SU-DHL-6 (cell line): ENCODE measurements at regions not wholly inside any gene's neighbourhood (a gene's known extent, or its start where the extent isn't known, plus 50 kb on each side); places are given as distances from the start of the nearest gene placed in this dataset.

Experiments
- H2AFZ ChIP-seq: fragments of 200-600 bp; sonication (generic); 2 replicates; pipeline ENCODE4 v1.6.1; 2014; ENCODE audit warnings: low read depth, mild to moderate bottlenecking, moderate library complexity, mixed read lengths, antibody characterized with exemption, low read length; ENCODE audit not compliant: severe bottlenecking
- H3F3A ChIP-seq: fragments of 200-600 bp; shearing (Covaris generic); 2 replicates; pipeline ENCODE4 v1.6.0; 2016; ENCODE audit warnings: antibody characterized with exemption, mild to moderate bottlenecking; ENCODE audit not compliant: insufficient read depth
- H3K27ac ChIP-seq: fragments of 200-600 bp; sonication (generic); 2 replicates; pipeline ENCODE4 v1.5.1; 2016; ENCODE audit warnings: low read depth, mild to moderate bottlenecking, low read length, moderate library complexity, mixed read lengths
- H3K27me3 ChIP-seq: fragments of 200-600 bp; sonication (generic), shearing (Covaris generic); 2 replicates; pipeline ENCODE4 v1.6.0; 2014; ENCODE audit warnings: mild to moderate bottlenecking, low read length
- H3K36me3 ChIP-seq: fragments of 200-600 bp; sonication (generic); 2 replicates; pipeline ENCODE4 v1.6.1; 2014; ENCODE audit warnings: mild to moderate bottlenecking, low read length, mixed read lengths
- H3K4me2 ChIP-seq: fragments of 300-600, 200-600 bp; shearing (Covaris generic), sonication (generic); 2 replicates; pipeline ENCODE4 v1.6.0; 2014; ENCODE audit warnings: low read length, low read depth, mild to moderate bottlenecking; ENCODE audit not compliant: poor library complexity, severe bottlenecking
- H3K4me3 ChIP-seq: fragments of 200-600 bp; sonication (generic); 2 replicates; pipeline ENCODE4 v1.5.1; 2014; ENCODE audit warnings: antibody characterized with exemption, low read length, mild to moderate bottlenecking, mixed read lengths; ENCODE audit not compliant: insufficient read depth, poor library complexity, severe bottlenecking
- H3K79me2 ChIP-seq: fragments of 200-600 bp; sonication (generic); 2 replicates; pipeline ENCODE4 v1.6.1; 2014; ENCODE audit warnings: mild to moderate bottlenecking, low read length, moderate library complexity; ENCODE audit not compliant: insufficient read depth
- H3K9ac ChIP-seq: fragments of 200-600 bp; sonication (generic); 2 replicates; pipeline ENCODE4 v1.7.0; 2014; ENCODE audit warnings: mild to moderate bottlenecking, low read length
- H3K9me2 ChIP-seq: fragments of 200-600 bp; sonication (generic); replicated peaks from 2 replicates; pipeline ENCODE4 v1.6.1; 2014; ENCODE audit warnings: low read length; ENCODE audit not compliant: insufficient read depth
- H3K9me3 ChIP-seq: fragments of 200-600 bp; sonication (generic); 2 replicates; pipeline ENCODE4 v1.6.1; 2014; ENCODE audit warnings: low read length, mixed read lengths; ENCODE audit not compliant: insufficient read depth
- H4K20me1 ChIP-seq: fragments of 200-600 bp; sonication (generic); 2 replicates; pipeline ENCODE4 v1.6.1; 2014; ENCODE audit warnings: low read depth, mild to moderate bottlenecking, antibody characterized with exemption, low read length, moderate library complexity, mixed read lengths
- EZH2phosphoT487 ChIP-seq: fragments of 200-600 bp; sonication (generic), shearing (Covaris generic); conservative IDR thresholded peaks from 2 replicates; pipeline ENCODE4 v1.6.1; 2018; ENCODE audit warnings: mild to moderate bottlenecking, antibody characterized with exemption, low read length, moderate library complexity, mixed read lengths
- TF ChIP-seq, protein P1 (sequence below): fragments of 200-600 bp; sonication (generic); IDR thresholded peaks from one replicate; pipeline ENCODE4 v1.5.1; 2017; ENCODE audit warnings: antibody characterized with exemption, mild to moderate bottlenecking, low read length, moderate library complexity; ENCODE audit not compliant: insufficient read depth, poor library complexity, severe bottlenecking

DNA sequence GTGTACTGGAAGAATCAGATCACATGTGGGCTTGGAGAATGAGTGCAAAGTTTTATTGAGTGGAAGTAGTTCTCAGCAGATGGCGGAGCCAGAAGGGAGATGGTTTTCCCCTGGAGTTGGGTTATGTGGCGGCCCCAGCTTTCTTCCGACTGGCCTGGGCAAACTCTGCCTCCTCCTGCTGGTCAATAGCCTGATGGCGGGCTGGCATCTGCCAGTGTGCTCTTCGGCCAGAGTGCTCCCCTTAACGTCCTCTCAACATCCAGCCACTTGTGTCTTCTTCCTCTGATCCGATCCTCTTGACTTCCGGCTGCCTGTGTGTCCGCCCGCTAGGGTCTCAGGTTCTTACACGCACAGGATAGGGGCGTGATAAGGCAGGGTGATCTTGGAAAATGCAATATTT is 741.3 kb downstream of the RNF144A start:
- H3K4me3 ChIP-seq = no peak overlapping the region
- TF ChIP-seq EZH2phosphoT487 = no peak
- TF ChIP-seq, protein P1, sequence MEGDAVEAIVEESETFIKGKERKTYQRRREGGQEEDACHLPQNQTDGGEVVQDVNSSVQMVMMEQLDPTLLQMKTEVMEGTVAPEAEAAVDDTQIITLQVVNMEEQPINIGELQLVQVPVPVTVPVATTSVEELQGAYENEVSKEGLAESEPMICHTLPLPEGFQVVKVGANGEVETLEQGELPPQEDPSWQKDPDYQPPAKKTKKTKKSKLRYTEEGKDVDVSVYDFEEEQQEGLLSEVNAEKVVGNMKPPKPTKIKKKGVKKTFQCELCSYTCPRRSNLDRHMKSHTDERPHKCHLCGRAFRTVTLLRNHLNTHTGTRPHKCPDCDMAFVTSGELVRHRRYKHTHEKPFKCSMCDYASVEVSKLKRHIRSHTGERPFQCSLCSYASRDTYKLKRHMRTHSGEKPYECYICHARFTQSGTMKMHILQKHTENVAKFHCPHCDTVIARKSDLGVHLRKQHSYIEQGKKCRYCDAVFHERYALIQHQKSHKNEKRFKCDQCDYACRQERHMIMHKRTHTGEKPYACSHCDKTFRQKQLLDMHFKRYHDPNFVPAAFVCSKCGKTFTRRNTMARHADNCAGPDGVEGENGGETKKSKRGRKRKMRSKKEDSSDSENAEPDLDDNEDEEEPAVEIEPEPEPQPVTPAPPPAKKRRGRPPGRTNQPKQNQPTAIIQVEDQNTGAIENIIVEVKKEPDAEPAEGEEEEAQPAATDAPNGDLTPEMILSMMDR = no peak
- no peak overlapping the region for H3K27ac ChIP-seq
- no peak overlapping the region for H3K9ac ChIP-seq
- no peaks in the 10 kb centered on the region for H3K27me3 ChIP-seq
- H3K9me3 ChIP-seq = 0 out of 2 replicates have a peak, but pooled peaks cover 3% of the 10 kb centered on the region
- H3F3A ChIP-seq = no peaks in the 10 kb centered on the region
- H2AFZ ChIP-seq = no peak overlapping the region
- H3K36me3 ChIP-seq = no peaks in the 10 kb centered on the region
- no peaks in the 10 kb centered on the region for H3K9me2 ChIP-seq
- no peak overlapping the region for H3K4me2 ChIP-seq
- no peaks in the 10 kb centered on the region for H4K20me1 ChIP-seq
- H3K79me2 ChIP-seq = no peaks in the 10 kb centered on the region

DNA sequence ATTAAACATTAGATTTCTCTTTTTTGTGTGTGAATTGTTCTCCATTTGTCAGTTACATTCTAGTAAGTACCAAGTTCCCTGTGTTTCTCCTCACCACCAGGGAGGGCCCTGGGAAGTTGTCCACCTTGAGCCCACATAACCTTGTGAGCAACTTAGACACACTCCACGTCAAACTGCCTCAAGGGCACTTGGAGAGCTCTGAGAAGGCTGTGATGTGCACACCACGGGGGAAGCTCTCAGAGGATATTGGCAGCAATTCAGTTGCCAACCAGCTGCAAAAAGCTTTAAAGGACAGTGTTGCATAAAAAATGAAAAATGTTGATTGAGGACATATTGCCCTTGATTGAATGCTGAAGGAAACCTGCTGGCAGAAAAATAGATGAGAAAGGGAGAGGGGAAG is 743.6 kb downstream of the RNF144A start:
- H3K27ac ChIP-seq = no peak overlapping the region
- H3K36me3 ChIP-seq = no peaks in the 10 kb centered on the region
- no peaks in the 10 kb centered on the region for H3K27me3 ChIP-seq
- H4K20me1 ChIP-seq = no peaks in the 10 kb centered on the region
- no peak overlapping the region for H3K4me3 ChIP-seq
- H3K79me2 ChIP-seq = no peaks in the 10 kb centered on the region
- H2AFZ ChIP-seq = no peak overlapping the region
- no peak for TF ChIP-seq EZH2phosphoT487
- TF ChIP-seq, protein P1 = no peak
- H3K9ac ChIP-seq = no peak overlapping the region
- no peaks in the 10 kb centered on the region for H3K9me2 ChIP-seq
- no peak overlapping the region for H3K4me2 ChIP-seq
- no peaks in the 10 kb centered on the region for H3K9me3 ChIP-seq
- no peaks in the 10 kb centered on the region for H3F3A ChIP-seq

DNA sequence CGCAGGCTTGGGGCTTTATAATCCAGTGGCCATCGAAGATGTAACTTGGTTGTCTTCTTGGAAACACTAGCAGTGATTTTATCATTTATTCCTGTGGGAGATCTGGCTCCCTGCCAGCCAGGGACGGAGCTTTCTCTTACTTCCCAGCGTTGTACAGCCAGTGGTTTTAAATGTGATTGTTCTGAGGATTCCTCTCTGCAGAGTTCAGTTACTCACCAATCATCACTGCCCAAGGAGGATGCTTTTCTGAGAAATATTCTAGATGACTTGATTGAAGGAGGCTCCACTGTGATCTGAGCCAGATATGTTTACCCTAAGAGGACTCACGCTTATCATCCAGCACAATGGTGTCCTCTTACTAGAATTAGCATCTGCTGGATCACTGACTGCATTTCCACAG is 744.3 kb downstream of the RNF144A start:
- H3K27me3 ChIP-seq = no peaks in the 10 kb centered on the region
- no peaks in the 10 kb centered on the region for H3F3A ChIP-seq
- H3K4me2 ChIP-seq = no peak overlapping the region
- H4K20me1 ChIP-seq = no peaks in the 10 kb centered on the region
- TF ChIP-seq EZH2phosphoT487 = no peak
- TF ChIP-seq, protein P1 = no peak
- no peak overlapping the region for H3K9ac ChIP-seq
- no peak overlapping the region for H2AFZ ChIP-seq
- H3K9me2 ChIP-seq = no peaks in the 10 kb centered on the region
- H3K9me3 ChIP-seq = no peaks in the 10 kb centered on the region
- no peaks in the 10 kb centered on the region for H3K36me3 ChIP-seq
- H3K79me2 ChIP-seq = no peaks in the 10 kb centered on the region
- no peak overlapping the region for H3K4me3 ChIP-seq
- no peak overlapping the region for H3K27ac ChIP-seq

DNA sequence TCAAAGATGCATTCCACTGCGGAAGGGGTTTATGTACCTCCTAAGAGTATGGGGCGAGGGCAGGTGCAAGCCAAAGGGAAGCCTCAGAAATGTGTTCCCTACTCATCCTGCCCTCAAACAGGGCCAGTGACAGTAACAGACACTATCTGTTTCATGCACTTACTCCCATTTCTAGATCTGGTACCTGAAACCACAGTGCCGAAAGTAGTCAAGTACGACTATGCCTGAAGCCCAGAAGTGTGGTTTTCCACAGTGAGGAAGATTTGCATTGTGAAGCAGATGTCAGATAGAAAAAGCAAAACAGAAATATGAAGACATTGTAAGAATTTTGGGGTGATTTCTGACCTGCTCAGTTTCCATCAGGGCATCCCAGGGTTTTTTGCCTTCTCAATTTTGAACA is 748.7 kb downstream of the RNF144A start:
- Histone ChIP-seq H3K4me3 (no peak overlapping the region), H3F3A (no peaks in the 10 kb centered on the region), H4K20me1 (no peaks in the 10 kb centered on the region), H3K27ac (no peak overlapping the region), H3K79me2 (no peaks in the 10 kb centered on the region), H3K36me3 (no peaks in the 10 kb centered on the region), H3K9ac (no peak overlapping the region), H3K9me3 (no peaks in the 10 kb centered on the region), H2AFZ (no peak overlapping the region), H3K9me2 (no peaks in the 10 kb centered on the region), H3K4me2 (no peak overlapping the region), H3K27me3 (no peaks in the 10 kb centered on the region)
- no peak for TF ChIP-seq EZH2phosphoT487
- TF ChIP-seq, protein P1 = no peak
